Adrenal gland (tissue), 9 donors: ENCODE measurements at regions not wholly inside any gene's neighbourhood (a gene's known extent, or its start where the extent isn't known, plus 50 kb on each side); places are given as distances from the start of the nearest gene placed in this dataset.

ENCODE experiments used
- DNase-seq, 7 donors: peaks; one replicate each; pipeline ENCODE4 v3.0.0-alpha.2; 2019 to 2020
- H3K27ac ChIP-seq, 5 donors: fragments of 200-600 bp; sonication (generic) in 4 of 5; 1 replicate in 3 of 5; 2 replicates in 2 of 5; pipeline versions ENCODE4 v1.5.1 to v1.8.0; 2016 to 2020; ENCODE audit warnings: mild to moderate bottlenecking in 1 of 5
- H3K27me3 ChIP-seq: fragments of 200-600 bp; 2 replicates; pipeline ENCODE4 v1.8.0; 2021
- H3K36me3 ChIP-seq, 2 donors: fragments of 200-600 bp; replicated peaks in 1 of 2; 1 replicate in 1 of 2; 2 replicates in 1 of 2; pipeline versions ENCODE4 v1.5.1 to v1.8.0; 2018 to 2022
- H3K4me1 ChIP-seq, 2 donors: fragments of 200-600 bp; replicated peaks in 1 of 2; 1 replicate in 1 of 2; 2 replicates in 1 of 2; pipeline versions ENCODE4 v1.5.1 to v1.8.0; 2018 to 2021
- H3K4me3 ChIP-seq, 4 donors: fragments of 200-600 bp; sonication (generic) in 3 of 4; one replicate each; pipeline ENCODE4 v1.5.1; 2016 to 2018
- H3K9me3 ChIP-seq, 3 donors: fragments of 200-600 bp; sonication (generic) in 1 of 3; replicated peaks in 1 of 3; 1 replicate in 2 of 3; 2 replicates in 1 of 3; pipeline versions ENCODE4 v1.5.1 to v1.8.0; 2016 to 2021
- CTCF ChIP-seq, 6 experiments: fragments of 450-650 bp in 4 of 6; fragments of 200-600 bp in 2 of 6; sonication (generic) in 1 of 6; IDR thresholded peaks; 1 replicate in 5 of 6; 2 replicates in 1 of 6; pipeline versions ENCODE4 v1.5.1 to v1.8.0; 2016 to 2021; ENCODE audit warnings: antibody characterized with exemption in 6 of 6, mild to moderate bottlenecking in 2 of 6, moderate library complexity in 1 of 6
- POLR2A ChIP-seq, 2 donors: fragments of 450-650 bp; IDR thresholded peaks; one replicate each; pipeline ENCODE4 v1.6.1; 2017; ENCODE audit warnings: antibody characterized with exemption in 2 of 2, mild to moderate bottlenecking in 2 of 2, moderate library complexity in 1 of 2
- WGBS, 4 donors: extraction: QIAGEN DNeasy Blood & Tissue Kit in 2 of 4; methylation state at CpG; one replicate each; pipeline versions ENCODE4 v1.1.5 to v1.1.7; 2013 to 2017; 5-methylcytosine and 5-hydroxymethylcytosine counted together
- intact Hi-C, 2 donors: fragments of 100-400 bp; cut with DNase I; formaldehyde crosslinking; loops; one replicate each; pipeline versions ENCODE4 v1.14.1 to v1.15.0; 2022 to 2023
- donor health status: healthy with polysubstance abuse.
- donor health status: Bipolar disorder and iron deficiency.
- donor health status: DM: yes; HTN: yes; CAD: no.
- donor health status: DM: no; HTN: no; CAD: no.
- donor health status: DM: no; HTN: no; CAD: no.

GRCh38 chr13:50153876-50154275, 138.6 kb downstream of the KCNRG start:
- H3K36me3 ChIP-seq: no peaks in the 10 kb centered on the region
- 86 to 88% (median 87%) methylated on average over 5 of the region's 5 CpGs for WGBS, 4 donors
- H3K4me1 ChIP-seq: peaks cover 0 to 18% of the 10 kb centered on the region in 2 donors
- no peak for DNase-seq
- no peak overlapping the region for H3K27ac ChIP-seq
- no peak for TF ChIP-seq POLR2A (IDR thresholded peaks at IDR 0.05)
- no peak for TF ChIP-seq CTCF (IDR thresholded peaks at IDR 0.05)
- no peaks in the 10 kb centered on the region for H3K27me3 ChIP-seq
- intact Hi-C loops: no loop called here
- H3K9me3 ChIP-seq: no peaks in the 10 kb centered on the region
- no peak overlapping the region for H3K4me3 ChIP-seq

GRCh38 chr13:50154697-50155096, 139.5 kb downstream of the KCNRG start:
- no peak for TF ChIP-seq POLR2A (IDR thresholded peaks at IDR 0.05)
- no peak for TF ChIP-seq CTCF (IDR thresholded peaks at IDR 0.05)
- intact Hi-C loops: no loop called here
- DNase-seq: no peak
- Histone ChIP-seq H3K27me3 (no peaks in the 10 kb centered on the region), H3K27ac (no peak overlapping the region), H3K4me1 (peaks cover 0 to 18% of the 10 kb centered on the region in 2 donors), H3K36me3 (no peaks in the 10 kb centered on the region), H3K4me3 (no peak overlapping the region), H3K9me3 (no peaks in the 10 kb centered on the region)
- WGBS, 4 donors: 86 to 100% (median 98%) methylated on average over 1 of the region's 1 CpG

- WGBS, 4 donors: 52 to 64% (median 61%) methylated on average over 1 of the region's 1 CpG
- intact Hi-C loops: no loop called here
- H3K36me3 ChIP-seq: no peaks in the 10 kb centered on the region
- no peaks in the 10 kb centered on the region for H3K9me3 ChIP-seq
- H3K27me3 ChIP-seq: no peaks in the 10 kb centered on the region
- no peak overlapping the region for H3K27ac ChIP-seq
- DNase-seq: peak in 4 of 7 donors; percentile 40 to 62 (median 52)
- TF ChIP-seq POLR2A (IDR thresholded peaks at IDR 0.05) (no peak), CTCF (IDR thresholded peaks at IDR 0.05) (no peak)
- H3K4me3 ChIP-seq: no peak overlapping the region
- peaks cover 12 to 32% of the 10 kb centered on the region in 2 donors for H3K4me1 ChIP-seq
These were observed 140.9 kb downstream of the KCNRG start for GRCh38 chr13:50156140-50156539.

GRCh38 chr13:50156561-50157127, 141.4 kb downstream of the KCNRG start:
- H3K27ac ChIP-seq: no peak overlapping the region
- TF ChIP-seq CTCF (IDR thresholded peaks at IDR 0.05) (no peak), POLR2A (IDR thresholded peaks at IDR 0.05) (no peak)
- H3K4me1 ChIP-seq: peaks cover 12 to 32% of the 10 kb centered on the region in 2 donors
- 48 to 70% (median 64%) methylated on average over 5 of the region's 5 CpGs for WGBS, 4 donors
- no peak for DNase-seq
- H3K4me3 ChIP-seq: no peak overlapping the region
- no peaks in the 10 kb centered on the region for H3K36me3 ChIP-seq
- no peaks in the 10 kb centered on the region for H3K27me3 ChIP-seq
- intact Hi-C loops: no loop called here
- no peaks in the 10 kb centered on the region for H3K9me3 ChIP-seq
